ENCODE measurements at regions not wholly inside any gene's neighbourhood (a gene's known extent, or its start where the extent isn't known, plus 50 kb on each side); places are given as distances from the start of the nearest gene placed in this dataset.
A peak's percentile ranks its signal among the peaks of the same experiment; 100 is the strongest.

GRCh38 chr1:22338071-22338765 lies 113.4 kb upstream of the ZBTB40 start:
- WGBS (ENCODE audit: extremely low coverage, insufficient coverage, insufficient read length): no CpG with 5 or more reads among the region's 12 CpGs
- no peak for DNase-seq
- Histone ChIP-seq H3K9me3 (ENCODE audit: insufficient read depth, low read depth, low read length) (peaks cover 3% of the 10 kb centered on the region), H3K23ac (ENCODE audit: low read length) (no peak overlapping the region), H3K4me2 (ENCODE audit: low read length) (no peak overlapping the region), H3K27me3 (ENCODE audit: insufficient read depth, low read length) (no peaks in the 10 kb centered on the region), H3K4me1 (ENCODE audit: control insufficient read depth in 1 of 2, insufficient read depth in 2 of 2, low read length in 2 of 2) (peaks cover 0 to 7% of the 10 kb centered on the region in 2 experiments), H3K14ac (ENCODE audit: low read length) (no peak overlapping the region), H2AK5ac (ENCODE audit: low read length) (no peak overlapping the region), H3K27ac (ENCODE audit: low read depth, low read length) (no peak overlapping the region), H4K91ac (ENCODE audit: low read depth, low read length) (no peak overlapping the region), H4K12ac (ENCODE audit: low read depth, low read length) (no peak overlapping the region), H3K9ac (ENCODE audit: low read length) (no peak overlapping the region), H3K18ac (ENCODE audit: low read length) (no peak overlapping the region), H3K79me1 (ENCODE audit: low read length) (no peaks in the 10 kb centered on the region), H2BK120ac (ENCODE audit: insufficient read depth, low read length, poor library complexity) (no peak overlapping the region), H3K4ac (ENCODE audit: low read depth, low read length) (no peak overlapping the region), H2BK12ac (ENCODE audit: low read length) (no peak overlapping the region), H2BK5ac (ENCODE audit: low read depth, low read length, poor library complexity) (no peak overlapping the region), H3K4me3 (ENCODE audit: low read depth, low read length) (no peak overlapping the region), H4K8ac (ENCODE audit: low read depth, low read length) (no peak overlapping the region), H3K79me2 (ENCODE audit: control insufficient read depth, insufficient read depth, low read length, poor library complexity) (no peaks in the 10 kb centered on the region), H2AFZ (ENCODE audit: insufficient read depth, low read length, poor library complexity) (no peak overlapping the region), H3K36me3 (ENCODE audit: control insufficient read depth in 1 of 2, insufficient read depth in 2 of 2, low read length in 2 of 2) (no peaks in the 10 kb centered on the region)

DNA sequence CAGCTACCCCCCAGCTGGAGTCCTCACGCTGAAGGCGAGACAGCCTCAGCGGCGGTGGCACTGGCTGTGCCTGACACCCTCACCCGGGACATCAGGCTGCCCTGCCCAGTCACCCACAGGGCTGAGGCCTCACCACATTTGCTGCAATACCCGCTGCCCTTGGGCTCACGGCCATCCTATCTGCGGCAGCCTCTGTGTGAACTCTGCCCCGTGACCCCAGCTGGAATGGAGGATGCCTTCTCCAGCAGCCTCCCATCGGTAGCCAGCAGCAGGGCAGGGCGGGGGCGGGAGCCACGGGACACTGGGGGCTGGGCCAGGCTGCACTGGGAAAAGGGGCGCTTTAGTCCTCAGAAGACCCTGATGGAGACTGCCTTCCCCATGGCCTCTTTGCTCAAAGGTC lies 112.4 kb upstream of the ZBTB40 start:
- H4K91ac ChIP-seq (ENCODE audit: low read depth, low read length): no peak overlapping the region
- H3K79me2 ChIP-seq (ENCODE audit: control insufficient read depth, insufficient read depth, low read length, poor library complexity): no peaks in the 10 kb centered on the region
- H3K4me3 ChIP-seq (ENCODE audit: low read depth, low read length): no peak overlapping the region
- no peak overlapping the region for H3K18ac ChIP-seq (ENCODE audit: low read length)
- H3K27me3 ChIP-seq (ENCODE audit: insufficient read depth, low read length): no peaks in the 10 kb centered on the region
- no peak overlapping the region for H2BK5ac ChIP-seq (ENCODE audit: low read depth, low read length, poor library complexity)
- peaks cover 0 to 7% of the 10 kb centered on the region in 2 experiments for H3K4me1 ChIP-seq (ENCODE audit: control insufficient read depth in 1 of 2, insufficient read depth in 2 of 2, low read length in 2 of 2)
- no peak overlapping the region for H2AFZ ChIP-seq (ENCODE audit: insufficient read depth, low read length, poor library complexity)
- H3K4me2 ChIP-seq (ENCODE audit: low read length): no peak overlapping the region
- no peak overlapping the region for H2BK12ac ChIP-seq (ENCODE audit: low read length)
- DNase-seq: no peak
- no peak overlapping the region for H2AK5ac ChIP-seq (ENCODE audit: low read length)
- no peaks in the 10 kb centered on the region for H3K36me3 ChIP-seq (ENCODE audit: control insufficient read depth in 1 of 2, insufficient read depth in 2 of 2, low read length in 2 of 2)
- no peaks in the 10 kb centered on the region for H3K79me1 ChIP-seq (ENCODE audit: low read length)
- no peak overlapping the region for H3K9ac ChIP-seq (ENCODE audit: low read length)
- no peak overlapping the region for H3K4ac ChIP-seq (ENCODE audit: low read depth, low read length)
- WGBS (ENCODE audit: extremely low coverage, insufficient coverage, insufficient read length): no CpG with 5 or more reads among the region's 14 CpGs
- no peak overlapping the region for H2BK120ac ChIP-seq (ENCODE audit: insufficient read depth, low read length, poor library complexity)
- H4K12ac ChIP-seq (ENCODE audit: low read depth, low read length): no peak overlapping the region
- no peak overlapping the region for H3K27ac ChIP-seq (ENCODE audit: low read depth, low read length)
- H3K9me3 ChIP-seq (ENCODE audit: insufficient read depth, low read depth, low read length): peaks cover 3% of the 10 kb centered on the region
- H4K8ac ChIP-seq (ENCODE audit: low read depth, low read length): no peak overlapping the region
- no peak overlapping the region for H3K23ac ChIP-seq (ENCODE audit: low read length)
- H3K14ac ChIP-seq (ENCODE audit: low read length): no peak overlapping the region

DNA sequence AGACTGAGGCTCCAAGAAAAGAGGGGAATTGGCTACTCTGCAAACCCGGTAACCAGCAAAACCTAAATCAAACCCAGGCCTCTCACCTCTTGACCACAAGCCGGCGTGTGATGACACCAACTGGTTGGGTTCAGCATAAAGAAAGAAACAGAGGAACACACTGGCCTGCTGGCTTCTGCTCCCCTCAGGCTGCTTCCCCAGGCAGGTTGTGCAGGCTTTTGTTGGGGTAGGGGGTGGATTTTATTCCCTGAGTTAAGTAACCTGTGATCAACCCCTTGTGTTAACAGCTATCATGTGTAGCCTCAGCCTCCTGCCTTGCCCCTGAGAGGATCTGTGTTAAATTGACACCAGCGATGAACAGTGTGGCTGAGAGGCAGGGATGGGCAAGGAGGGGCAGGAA lies 111.6 kb upstream of the ZBTB40 start:
- Histone ChIP-seq H3K27me3 (ENCODE audit: insufficient read depth, low read length) (no peaks in the 10 kb centered on the region), H3K4me3 (ENCODE audit: low read depth, low read length) (no peak overlapping the region), H2BK12ac (ENCODE audit: low read length) (no peak overlapping the region), H2AFZ (ENCODE audit: insufficient read depth, low read length, poor library complexity) (no peak overlapping the region), H3K4me2 (ENCODE audit: low read length) (no peak overlapping the region), H3K9me3 (ENCODE audit: insufficient read depth, low read depth, low read length) (peaks cover 3% of the 10 kb centered on the region), H3K79me2 (ENCODE audit: control insufficient read depth, insufficient read depth, low read length, poor library complexity) (no peaks in the 10 kb centered on the region), H2BK120ac (ENCODE audit: insufficient read depth, low read length, poor library complexity) (no peak overlapping the region), H4K8ac (ENCODE audit: low read depth, low read length) (no peak overlapping the region), H3K79me1 (ENCODE audit: low read length) (no peaks in the 10 kb centered on the region), H3K23ac (ENCODE audit: low read length) (no peak overlapping the region), H4K12ac (ENCODE audit: low read depth, low read length) (no peak overlapping the region), H3K9ac (ENCODE audit: low read length) (no peak overlapping the region), H4K91ac (ENCODE audit: low read depth, low read length) (no peak overlapping the region), H3K4me1 (ENCODE audit: control insufficient read depth in 1 of 2, insufficient read depth in 2 of 2, low read length in 2 of 2) (peaks cover 0 to 7% of the 10 kb centered on the region in 2 experiments), H3K36me3 (ENCODE audit: control insufficient read depth in 1 of 2, insufficient read depth in 2 of 2, low read length in 2 of 2) (no peaks in the 10 kb centered on the region), H2AK5ac (ENCODE audit: low read length) (no peak overlapping the region), H3K27ac (ENCODE audit: low read depth, low read length) (no peak overlapping the region), H3K18ac (ENCODE audit: low read length) (no peak overlapping the region), H2BK5ac (ENCODE audit: low read depth, low read length, poor library complexity) (no peak overlapping the region), H3K14ac (ENCODE audit: low read length) (no peak overlapping the region), H3K4ac (ENCODE audit: low read depth, low read length) (no peak overlapping the region)
- no CpG with 5 or more reads among the region's 4 CpGs for WGBS (ENCODE audit: extremely low coverage, insufficient coverage, insufficient read length)
- no peak for DNase-seq

DNA sequence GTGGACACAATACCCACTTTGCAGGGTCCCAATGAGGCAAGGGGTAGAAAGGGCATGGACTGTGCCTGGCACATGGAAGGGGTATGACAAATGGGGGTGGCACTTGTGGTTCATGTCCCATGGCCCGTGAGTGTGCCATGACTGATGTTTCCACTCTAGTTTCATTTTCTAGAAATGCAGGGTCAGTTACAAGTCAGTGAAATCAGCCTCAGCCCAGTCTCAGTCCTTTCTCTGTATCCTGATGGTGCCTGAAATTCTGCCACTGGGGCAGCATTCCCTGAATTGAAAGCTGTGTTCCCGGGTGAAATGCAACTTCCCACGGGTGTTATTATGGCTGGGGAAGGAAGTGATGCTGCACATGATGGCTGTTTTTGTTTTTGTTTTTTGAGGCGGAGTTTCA lies 110.8 kb upstream of the ZBTB40 start:
- Histone ChIP-seq H3K9me3 (ENCODE audit: insufficient read depth, low read depth, low read length) (no peaks in the 10 kb centered on the region), H4K8ac (ENCODE audit: low read depth, low read length) (no peak overlapping the region), H2BK5ac (ENCODE audit: low read depth, low read length, poor library complexity) (no peak overlapping the region), H3K27me3 (ENCODE audit: insufficient read depth, low read length) (no peaks in the 10 kb centered on the region), H3K18ac (ENCODE audit: low read length) (no peak overlapping the region), H3K23ac (ENCODE audit: low read length) (no peak overlapping the region), H3K4ac (ENCODE audit: low read depth, low read length) (no peak overlapping the region), H4K12ac (ENCODE audit: low read depth, low read length) (no peak overlapping the region), H3K9ac (ENCODE audit: low read length) (no peak overlapping the region), H2AFZ (ENCODE audit: insufficient read depth, low read length, poor library complexity) (no peak overlapping the region), H3K14ac (ENCODE audit: low read length) (no peak overlapping the region), H3K4me1 (ENCODE audit: control insufficient read depth in 1 of 2, insufficient read depth in 2 of 2, low read length in 2 of 2) (peaks cover 0 to 7% of the 10 kb centered on the region in 2 experiments), H3K79me1 (ENCODE audit: low read length) (no peaks in the 10 kb centered on the region), H3K36me3 (ENCODE audit: control insufficient read depth in 1 of 2, insufficient read depth in 2 of 2, low read length in 2 of 2) (no peaks in the 10 kb centered on the region), H3K4me3 (ENCODE audit: low read depth, low read length) (peak overlapping the region; percentile 10), H3K79me2 (ENCODE audit: control insufficient read depth, insufficient read depth, low read length, poor library complexity) (no peaks in the 10 kb centered on the region), H2BK120ac (ENCODE audit: insufficient read depth, low read length, poor library complexity) (no peak overlapping the region), H2BK12ac (ENCODE audit: low read length) (no peak overlapping the region), H3K27ac (ENCODE audit: low read depth, low read length) (no peak overlapping the region), H4K91ac (ENCODE audit: low read depth, low read length) (no peak overlapping the region), H3K4me2 (ENCODE audit: low read length) (no peak overlapping the region), H2AK5ac (ENCODE audit: low read length) (no peak overlapping the region)
- DNase-seq: no peak
- WGBS (ENCODE audit: extremely low coverage, insufficient coverage, insufficient read length): no CpG with 5 or more reads among the region's 4 CpGs
